Heart right ventricle (tissue), 16 donors: ENCODE measurements at regions not wholly inside any gene's neighbourhood (a gene's known extent, or its start where the extent isn't known, plus 50 kb on each side); places are given as distances from the start of the nearest gene placed in this dataset.
A peak's percentile ranks its signal among the peaks of the same experiment; 100 is the strongest.
"Not testable (repeated sequence)": the region's sequence is repeated elsewhere in the genome, so short reads cannot be mapped to it uniquely, and the experiment has no call there.

Experiments
- ATAC-seq, 8 donors: fragments of 200-7000 bp; cut with Tn5 transposase; one replicate each; pipeline ENCODE4 v1.9.1; 2020; ENCODE audit warnings: mild to moderate bottlenecking in 8 of 8, moderate library complexity in 8 of 8, moderate number of reproducible peaks in 1 of 8
- DNase-seq, 2 donors: peaks; one replicate each; pipeline ENCODE4 v3.0.0-alpha.2; 2020
- H3K27ac ChIP-seq, 10 donors: fragments of 200-600 bp; sonication (generic) in 2 of 10; one replicate each; pipeline versions ENCODE4 v1.5.0 to v1.8.0; 2020 to 2022; ENCODE audit warnings: mild to moderate bottlenecking in 3 of 10
- H3K27me3 ChIP-seq, 7 donors: fragments of 200-600 bp; one replicate each; pipeline ENCODE4 v1.8.0; 2021 to 2022; ENCODE audit warnings: mild to moderate bottlenecking in 2 of 7
- H3K36me3 ChIP-seq, 9 donors: fragments of 200-600 bp; sonication (generic) in 1 of 9; one replicate each; pipeline versions ENCODE4 v1.5.0 to v1.8.0; 2020 to 2022; ENCODE audit warnings: mild to moderate bottlenecking in 2 of 9
- H3K4me1 ChIP-seq, 9 donors: fragments of 200-600 bp; sonication (generic) in 1 of 9; one replicate each; pipeline versions ENCODE4 v1.5.0 to v1.8.0; 2020 to 2022; ENCODE audit warnings: mild to moderate bottlenecking in 4 of 9
- H3K4me3 ChIP-seq, 10 donors: fragments of 200-600 bp; sonication (generic) in 2 of 10; one replicate each; pipeline versions ENCODE4 v1.5.0 to v1.8.0; 2020 to 2022; ENCODE audit warnings: mild to moderate bottlenecking in 7 of 10, moderate library complexity in 2 of 10
- H3K9me3 ChIP-seq, 11 donors: fragments of 200-600 bp in 10 of 11; sonication (generic) in 2 of 11; one replicate each; pipeline versions ENCODE4 v1.5.0 to v1.8.0; 2013 to 2022; ENCODE audit warnings: mild to moderate bottlenecking in 2 of 11, control low read depth in 1 of 11, moderate library complexity in 1 of 11
- WGBS, 2 donors: extraction: QIAGEN DNeasy Blood & Tissue Kit; methylation state at CpG; one replicate each; pipeline ENCODE4 v1.1.7; 2013; ENCODE audit warnings: inconsistent platforms in 1 of 2; 5-methylcytosine and 5-hydroxymethylcytosine counted together
- intact Hi-C, 10 donors: fragments of 100-400 bp; cut with DNase I; formaldehyde crosslinking; loops; one replicate each; pipeline versions ENCODE4 v1.11.1 to v1.14.2; 2022
- TF ChIP-seq, protein P1 (sequence below), 9 donors: fragments of 200-600 bp; sonication (generic) in 2 of 9; IDR thresholded peaks; one replicate each; pipeline versions ENCODE4 v1.5.0 to v1.8.0; 2021 to 2022; ENCODE audit warnings: antibody characterized with exemption in 9 of 9, mild to moderate bottlenecking in 5 of 9, moderate library complexity in 1 of 9
- donor health status: Arrhythmogenic right ventricular cardiomyopathy.
- donor health status: ischemic (EF 13 %, LVEDD 7.1; RV severe dilation, severe dysfunction).
- donor health status: healthy with polysubstance abuse.
- donor health status: DM: no; HTN: yes; CAD: no.
- donor health status: DM: no; HTN: no; CAD: no.
- donor health status: ischemic (EF 25% LVEDD 6.9; RV normal size, moderate dysfunction).
- donor health status: ischemic (EF 25% LVEDD 5.7; RV mildly dilated, moderate dysfunction).
- donor health status: healthy.
- donor health status: DM: yes; HTN: yes; CAD: no.
- donor health status: Ischemic cardiomyopathy.
- donor health status: ischemic (EF 35%, LVEDD 5.7; RV mildly dilated, moderate dysfunction).
- donor health status: nonischemic (EF 11% LVEDD 7.7; RV severe dilation, severe dysfunction).
- donor health status: DM: yes; HTN: yes; CAD: no.
- donor health status: PGD.
- donor health status: ischemic (EF 29% LVEDD 5.4; RV normal size, mild dysfunction).
- donor health status: nonischemic (EF 23%, LVEDD 6.1; RV moderate dilation, normal function).

DNA sequence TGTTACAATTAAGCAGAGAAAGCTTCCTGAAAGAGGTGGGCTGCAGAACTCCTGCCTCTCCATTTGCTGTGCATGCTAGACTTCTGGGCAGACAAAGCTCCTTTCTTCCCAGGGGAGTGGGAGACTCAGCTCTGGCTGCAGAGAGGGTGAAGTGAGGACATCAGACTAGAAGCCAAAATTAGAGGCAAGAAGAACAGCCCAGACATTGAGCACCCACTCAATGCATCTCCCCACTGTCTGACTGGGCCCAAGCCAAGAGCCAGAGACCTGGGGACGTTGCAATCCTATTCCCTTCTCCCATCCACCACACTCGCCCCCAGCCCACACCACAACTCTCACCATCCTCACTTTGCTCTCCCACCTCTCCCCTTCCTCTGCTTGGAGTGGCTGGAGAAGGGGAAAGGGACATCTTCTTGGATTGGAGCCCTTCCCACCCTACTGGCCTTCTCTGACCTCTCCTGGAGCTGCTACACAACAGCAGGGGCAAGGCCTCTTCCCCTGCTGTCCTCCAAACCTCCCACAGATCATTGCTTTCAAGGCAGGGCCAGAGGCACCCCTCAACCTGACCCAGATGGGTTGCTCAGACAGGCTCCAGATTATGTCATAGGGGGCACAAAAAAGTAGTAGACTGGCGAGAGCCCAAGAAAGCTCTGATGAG, 477.7 kb upstream of the CADM1 start:
- intact Hi-C loops = no loop called here
- Histone ChIP-seq H3K4me3 (no peak overlapping the region), H3K36me3 (no peaks in the 10 kb centered on the region), H3K27me3 (peaks cover 0 to 7% (median 0%) of the 10 kb centered on the region in 7 donors), H3K4me1 (peaks cover 0 to 36% (median 0%) of the 10 kb centered on the region in 9 donors), H3K9me3 (no peaks in the 10 kb centered on the region), H3K27ac (peak overlapping the region in 5 of 10 donors; percentile 25 to 78 (median 52))
- TF ChIP-seq, protein P1, sequence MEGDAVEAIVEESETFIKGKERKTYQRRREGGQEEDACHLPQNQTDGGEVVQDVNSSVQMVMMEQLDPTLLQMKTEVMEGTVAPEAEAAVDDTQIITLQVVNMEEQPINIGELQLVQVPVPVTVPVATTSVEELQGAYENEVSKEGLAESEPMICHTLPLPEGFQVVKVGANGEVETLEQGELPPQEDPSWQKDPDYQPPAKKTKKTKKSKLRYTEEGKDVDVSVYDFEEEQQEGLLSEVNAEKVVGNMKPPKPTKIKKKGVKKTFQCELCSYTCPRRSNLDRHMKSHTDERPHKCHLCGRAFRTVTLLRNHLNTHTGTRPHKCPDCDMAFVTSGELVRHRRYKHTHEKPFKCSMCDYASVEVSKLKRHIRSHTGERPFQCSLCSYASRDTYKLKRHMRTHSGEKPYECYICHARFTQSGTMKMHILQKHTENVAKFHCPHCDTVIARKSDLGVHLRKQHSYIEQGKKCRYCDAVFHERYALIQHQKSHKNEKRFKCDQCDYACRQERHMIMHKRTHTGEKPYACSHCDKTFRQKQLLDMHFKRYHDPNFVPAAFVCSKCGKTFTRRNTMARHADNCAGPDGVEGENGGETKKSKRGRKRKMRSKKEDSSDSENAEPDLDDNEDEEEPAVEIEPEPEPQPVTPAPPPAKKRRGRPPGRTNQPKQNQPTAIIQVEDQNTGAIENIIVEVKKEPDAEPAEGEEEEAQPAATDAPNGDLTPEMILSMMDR (IDR thresholded peaks at IDR 0.05) = no peak
- ATAC-seq (peak; percentile 18 to 79 (median 50)), DNase-seq (no peak)
- 66 to 68% methylated on average over 3 of the region's 3 CpGs for WGBS, 2 donors

DNA sequence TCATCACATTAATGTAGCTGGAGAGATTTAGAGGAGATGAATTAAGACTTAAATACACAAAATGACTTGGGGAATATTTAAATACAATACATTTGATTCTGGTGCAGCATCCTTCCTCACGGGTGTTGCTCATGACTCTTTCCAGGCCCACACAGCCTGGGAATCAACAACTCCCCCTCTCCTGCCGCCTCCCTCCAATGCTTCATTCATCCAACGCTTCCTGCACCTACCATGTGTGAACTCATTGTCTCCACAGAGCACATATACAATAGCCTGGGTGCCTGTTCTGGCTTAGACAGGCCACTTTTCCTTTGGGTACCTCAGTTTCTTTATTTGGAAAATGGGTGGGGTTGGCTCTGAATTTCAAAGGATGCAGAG, 476.9 kb upstream of the CADM1 start:
- no peak overlapping the region for H3K4me3 ChIP-seq
- H3K4me1 ChIP-seq = peaks cover 0 to 36% (median 0%) of the 10 kb centered on the region in 9 donors
- no peaks in the 10 kb centered on the region for H3K36me3 ChIP-seq
- TF ChIP-seq, protein P1 (IDR thresholded peaks at IDR 0.05) = no peak
- peaks cover 0 to 15% (median 0%) of the 10 kb centered on the region in 7 donors for H3K27me3 ChIP-seq
- H3K27ac ChIP-seq = peak overlapping the region in 2 of 10 donors; percentile 33 to 49
- ATAC-seq (no peak), DNase-seq (no peak)
- H3K9me3 ChIP-seq = no peaks in the 10 kb centered on the region
- WGBS, 2 donors = 74 to 82% methylated on average over 3 of the region's 3 CpGs
- intact Hi-C loops = no loop called here

DNA sequence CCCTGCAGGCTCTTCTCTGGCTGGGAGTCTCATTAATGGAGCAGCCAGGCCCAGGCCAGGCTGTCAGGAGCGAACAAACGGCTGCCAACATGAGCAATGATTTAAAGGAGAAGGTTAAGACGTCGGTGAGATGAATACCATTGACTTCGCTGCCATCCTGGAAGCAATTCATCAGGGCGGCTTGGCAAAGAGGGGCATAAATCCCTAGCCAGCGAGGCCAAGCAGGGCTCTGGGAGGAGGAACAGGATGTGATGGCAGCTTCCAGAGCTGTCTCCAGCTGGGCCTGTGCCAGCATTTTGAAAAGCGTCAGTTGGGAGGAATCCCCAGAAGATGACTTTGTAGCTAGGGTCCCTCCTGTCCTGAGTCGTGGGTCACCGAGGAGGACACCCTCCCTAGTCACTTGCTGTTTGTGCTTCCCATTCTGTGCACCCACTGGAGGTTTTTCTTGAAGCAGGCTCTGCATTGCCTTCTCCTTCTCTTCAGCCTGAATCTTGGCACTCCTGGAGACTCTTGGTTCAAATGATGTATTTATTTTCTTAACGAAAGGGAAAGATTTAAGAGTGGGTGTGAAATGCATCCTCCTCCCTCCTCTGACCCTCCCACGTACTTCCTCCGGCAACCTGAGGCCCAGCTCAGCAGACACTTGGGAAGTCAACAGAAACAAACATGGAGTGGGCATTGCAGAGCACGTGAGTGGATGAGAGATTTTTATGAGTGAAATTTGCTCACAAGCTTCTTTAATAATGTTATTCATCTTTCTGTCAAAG, 476.3 kb upstream of the CADM1 start:
- intact Hi-C loops = no loop called here
- Histone ChIP-seq H3K4me1 (peaks cover 0 to 36% (median 0%) of the 10 kb centered on the region in 9 donors), H3K4me3 (no peak overlapping the region), H3K36me3 (no peaks in the 10 kb centered on the region), H3K27ac (peak overlapping the region in 3 of 10 donors; percentile 15 to 49 (median 33)), H3K27me3 (peaks cover 0 to 21% (median 0%) of the 10 kb centered on the region in 7 donors), H3K9me3 (no peaks in the 10 kb centered on the region)
- DNase-seq = no peak
- peak in 1 of 8 donors; percentile 13 for ATAC-seq
- WGBS, 2 donors = 52 to 61% methylated on average over 14 of the region's 14 CpGs
- TF ChIP-seq, protein P1 (IDR thresholded peaks at IDR 0.05) = no peak

DNA sequence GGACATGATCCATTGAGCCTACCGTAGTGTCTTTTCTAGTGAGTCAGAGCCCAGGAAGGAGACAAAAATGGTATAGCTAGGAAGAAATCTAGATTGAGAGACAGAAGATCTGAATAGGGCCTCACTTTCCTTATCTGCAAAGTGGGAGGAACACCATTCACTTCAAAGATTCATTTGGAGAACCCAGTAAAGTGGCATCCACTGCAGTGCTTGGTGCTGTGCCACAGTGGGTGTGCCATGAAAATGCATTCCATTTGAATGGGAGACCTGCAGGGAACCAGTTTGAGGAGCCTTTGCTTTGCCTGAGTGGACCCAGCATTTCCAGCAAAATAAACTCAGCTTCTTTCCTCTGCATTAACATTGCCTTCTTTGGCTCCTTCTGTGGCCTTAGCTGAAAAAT, 470.5 kb upstream of the CADM1 start:
- no peak for ATAC-seq
- Histone ChIP-seq H3K27ac (no peak overlapping the region), H3K27me3 (peaks cover 0 to 37% (median 0%) of the 10 kb centered on the region in 7 donors), H3K36me3 (no peaks in the 10 kb centered on the region), H3K9me3 (peaks cover 0 to 6% (median 0%) of the 10 kb centered on the region in 11 donors), H3K4me3 (no peak overlapping the region), H3K4me1 (peaks cover 0 to 5% (median 0%) of the 10 kb centered on the region in 9 donors)
- intact Hi-C loops = loop anchor here in 1 of 10 donors (5.0 kb wide), 1 partner anchor 642 kb away; no protein-coding TSS in a partner anchor
- DNase-seq = no peak
- WGBS, 2 donors = 71 to 87% methylated on average over 1 of the region's 1 CpG
- TF ChIP-seq, protein P1 (IDR thresholded peaks at IDR 0.05) = no peak

DNA sequence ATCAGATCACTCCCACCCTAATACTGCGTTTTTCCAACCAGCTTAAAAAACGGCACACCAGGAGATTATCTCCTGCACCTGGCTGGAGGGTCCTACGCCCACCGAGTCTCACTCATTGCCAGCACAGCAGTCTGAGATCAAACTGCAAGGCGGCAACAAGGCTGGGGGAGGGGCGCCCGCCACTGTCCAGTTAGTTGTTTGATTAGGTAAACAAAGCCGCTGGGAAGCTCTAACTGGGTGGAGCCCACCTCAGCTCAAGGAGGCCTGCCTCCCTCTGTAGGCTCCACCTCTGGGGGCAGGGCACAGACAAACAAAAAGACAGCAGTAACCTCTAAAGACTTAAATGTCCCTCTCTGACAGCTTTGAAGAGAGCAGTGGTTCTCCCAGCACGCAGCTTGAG, 463.0 kb upstream of the CADM1 start:
- intact Hi-C loops = loop anchor here in 1 of 10 donors (10.0 kb wide), 1 partner anchor 62 kb away; no protein-coding TSS in a partner anchor
- not testable (repeated sequence) for DNase-seq, H3K36me3 ChIP-seq, H3K27ac ChIP-seq, H3K4me3 ChIP-seq, H3K9me3 ChIP-seq, H3K27me3 ChIP-seq, ATAC-seq
- WGBS, 2 donors = 63 to 75% methylated on average over 9 of the region's 9 CpGs
- peaks cover 0 to 26% (median 5%) of the 10 kb centered on the region in 9 donors for H3K4me1 ChIP-seq
